Psoas muscle (tissue), 7 donors: ENCODE measurements at regions not wholly inside any gene's neighbourhood (a gene's known extent, or its start where the extent isn't known, plus 50 kb on each side); places are given as distances from the start of the nearest gene placed in this dataset.

Source experiments
- ATAC-seq, 4 donors: fragments of 200-7000 bp; cut with Tn5 transposase; one replicate each; pipeline ENCODE4 v1.9.1; 2020; ENCODE audit warnings: moderate library complexity in 3 of 4, mild to moderate bottlenecking in 2 of 4
- DNase-seq, 2 donors: peaks; one replicate each; pipeline ENCODE4 v3.0.0-alpha.2; 2020
- H3K27ac ChIP-seq: fragments of 200-600 bp; one replicate; pipeline ENCODE4 v1.8.0; 2022
- H3K27me3 ChIP-seq, 3 donors: fragments of 200-600 bp in 1 of 3; one replicate each; pipeline versions ENCODE4 v1.6.1 to v1.8.0; 2013 to 2022; ENCODE audit warnings: low read length in 2 of 3, mild to moderate bottlenecking in 2 of 3, moderate library complexity in 1 of 3; ENCODE audit not compliant: insufficient read depth in 3 of 3
- H3K36me3 ChIP-seq, 2 donors: fragments of 200-600 bp in 1 of 2; one replicate each; pipeline versions ENCODE4 v1.6.1 to v1.8.0; 2013 to 2022; ENCODE audit warnings: low read depth in 1 of 2, mild to moderate bottlenecking in 1 of 2, moderate library complexity in 1 of 2; ENCODE audit not compliant: insufficient read depth in 1 of 2
- H3K4me1 ChIP-seq: fragments of 200-600 bp; one replicate; pipeline ENCODE4 v1.8.0; 2022
- H3K4me3 ChIP-seq: fragments of 200-600 bp; one replicate; pipeline ENCODE4 v1.8.0; 2022; ENCODE audit warnings: mild to moderate bottlenecking
- H3K9me3 ChIP-seq: fragments of 200-600 bp; one replicate; pipeline ENCODE4 v1.8.0; 2022
- CTCF ChIP-seq: fragments of 200-600 bp; IDR thresholded peaks from one replicate; pipeline ENCODE4 v1.8.0; 2022; ENCODE audit warnings: antibody characterized with exemption
- WGBS, 3 donors: extraction: QIAGEN DNeasy Blood & Tissue Kit; methylation state at CpG; one replicate each; pipeline versions ENCODE4 v1.1.6 to v1.1.7; 2013; 5-methylcytosine and 5-hydroxymethylcytosine counted together
- intact Hi-C, 2 donors: fragments of 100-400 bp; cut with DNase I; formaldehyde crosslinking; loops; one replicate each; pipeline versions ENCODE4 v1.11.0 to v1.14.2; 2022
- donor health status: healthy with polysubstance abuse.
- donor health status: DM: no; HTN: no; CAD: no; lungs with moderate emphysema.
- donor health status: Bipolar disorder and iron deficiency.
- donor health status: healthy.
- donor health status: DM: yes; HTN: yes; CAD: no.
- donor health status: DM: no; HTN: no; CAD: no.
- donor health status: DM: yes; HTN: yes; CAD: no.

GRCh38 chr5:138702166-138703077, 50.8 kb upstream of the CTNNA1 start:
- TF ChIP-seq CTCF: no peak
- ATAC-seq (peak in 1 of 4 donors; percentile 34), DNase-seq (no peak)
- H3K4me3 ChIP-seq: no peak overlapping the region
- H3K4me1 ChIP-seq: no peaks in the 10 kb centered on the region
- intact Hi-C loops: no loop called here
- 39 to 47% (median 46%) methylated on average over 5 of the region's 5 CpGs for WGBS, 3 donors
- no peak overlapping the region for H3K27ac ChIP-seq
- H3K27me3 ChIP-seq: no peaks in the 10 kb centered on the region
- H3K36me3 ChIP-seq: no peaks in the 10 kb centered on the region
- H3K9me3 ChIP-seq: no peaks in the 10 kb centered on the region

- Histone ChIP-seq H3K4me1 (no peaks in the 10 kb centered on the region), H3K9me3 (no peaks in the 10 kb centered on the region), H3K27me3 (no peaks in the 10 kb centered on the region), H3K4me3 (no peak overlapping the region), H3K27ac (no peak overlapping the region), H3K36me3 (no peaks in the 10 kb centered on the region)
- no peak for ATAC-seq
- no peak for TF ChIP-seq CTCF
- WGBS, 3 donors: 85 to 94% (median 93%) methylated on average over 3 of the region's 3 CpGs
- no peak for DNase-seq
- intact Hi-C loops: no loop called here
Observed at GRCh38 chr5:138701678-138702077, 51.5 kb upstream of the CTNNA1 start.

GRCh38 chr5:138700581-138701362, 52.5 kb upstream of the CTNNA1 start:
- no peaks in the 10 kb centered on the region for H3K36me3 ChIP-seq
- DNase-seq: no peak
- no peaks in the 10 kb centered on the region for H3K9me3 ChIP-seq
- H3K27ac ChIP-seq: no peak overlapping the region
- H3K4me1 ChIP-seq: no peaks in the 10 kb centered on the region
- no peaks in the 10 kb centered on the region for H3K27me3 ChIP-seq
- TF ChIP-seq CTCF: no peak
- H3K4me3 ChIP-seq: no peak overlapping the region
- 89 to 93% (median 91%) methylated on average over 8 of the region's 8 CpGs for WGBS, 3 donors
- ATAC-seq: no peak
- intact Hi-C loops: no loop called here

- WGBS, 3 donors: 96% methylated on average over 2 of the region's 2 CpGs
- DNase-seq (no peak), ATAC-seq (no peak)
- H3K27me3 ChIP-seq: no peaks in the 10 kb centered on the region
- H3K9me3 ChIP-seq: no peaks in the 10 kb centered on the region
- no peaks in the 10 kb centered on the region for H3K36me3 ChIP-seq
- H3K4me1 ChIP-seq: no peaks in the 10 kb centered on the region
- no peak overlapping the region for H3K4me3 ChIP-seq
- TF ChIP-seq CTCF: no peak
- intact Hi-C loops: no loop called here
- no peak overlapping the region for H3K27ac ChIP-seq
Observed at GRCh38 chr5:138699482-138699881, 53.7 kb upstream of the CTNNA1 start.
